Ovary (tissue), 7 donors: ENCODE measurements at regions not wholly inside any gene's neighbourhood (a gene's known extent, or its start where the extent isn't known, plus 50 kb on each side); places are given as distances from the start of the nearest gene placed in this dataset.

Experiments
- DNase-seq, 5 donors: peaks; one replicate each; pipeline ENCODE4 v3.0.0-alpha.2; 2019 to 2020
- H3K27ac ChIP-seq, 2 donors: fragments of 200-600 bp; one replicate each; pipeline versions ENCODE4 v1.5.1 to v1.8.0; 2019 to 2022
- H3K27me3 ChIP-seq: fragments of 200-600 bp; one replicate; pipeline ENCODE4 v1.8.0; 2022
- H3K36me3 ChIP-seq: fragments of 200-600 bp; sonication (generic); one replicate; pipeline ENCODE4 v1.5.1; 2019
- H3K4me1 ChIP-seq: one replicate; pipeline ENCODE4 v1.8.1; 2013; ENCODE audit warnings: mild to moderate bottlenecking, moderate library complexity; ENCODE audit not compliant: insufficient read depth
- H3K4me3 ChIP-seq: fragments of 200-600 bp; sonication (generic); one replicate; pipeline ENCODE4 v1.5.1; 2017
- H3K9me3 ChIP-seq, 2 donors: fragments of 200-600 bp in 1 of 2; sonication (generic) in 1 of 2; one replicate each; pipeline versions ENCODE4 v1.5.1 to v1.8.1; 2013 to 2019; ENCODE audit warnings: mild to moderate bottlenecking in 1 of 2, moderate library complexity in 1 of 2
- CTCF ChIP-seq, 3 donors: fragments of 450-650 bp in 2 of 3; fragments of 200-600 bp in 1 of 3; IDR thresholded peaks; one replicate each; pipeline versions ENCODE4 v1.5.1 to v1.8.0; 2016 to 2022; ENCODE audit warnings: antibody characterized with exemption in 3 of 3, mild to moderate bottlenecking in 1 of 3
- EP300 ChIP-seq: sonication (generic); formaldehyde crosslinking; IDR thresholded peaks from one replicate; pipeline ENCODE4 v1.6.1; 2017; ENCODE audit warnings: antibody characterized with exemption
- POLR2A ChIP-seq: fragments of 450-650 bp; IDR thresholded peaks from one replicate; pipeline ENCODE4 v1.6.1; 2017; ENCODE audit warnings: antibody characterized with exemption, mild to moderate bottlenecking, moderate library complexity
- WGBS, 3 donors: extraction: QIAGEN DNeasy Blood & Tissue Kit in 1 of 3; methylation state at CpG; one replicate each; pipeline versions ENCODE4 v1.1.5 to v1.1.7; 2013 to 2017; 5-methylcytosine and 5-hydroxymethylcytosine counted together
- intact Hi-C, 4 donors: fragments of 100-400 bp; cut with DNase I; formaldehyde crosslinking; loops; one replicate each; pipeline versions ENCODE4 v1.11.0 to v1.15.1; 2022 to 2023
- donor health status: DM: no; HTN: no; CAD: no; lungs with moderate emphysema.
- donor health status: DM: no; HTN: no; CAD: no.
- donor health status: Bipolar disorder and iron deficiency.
- donor health status: DM: no; HTN: no; CAD: no.
- donor health status: DM: yes; HTN: yes; CAD: no.

DNA sequence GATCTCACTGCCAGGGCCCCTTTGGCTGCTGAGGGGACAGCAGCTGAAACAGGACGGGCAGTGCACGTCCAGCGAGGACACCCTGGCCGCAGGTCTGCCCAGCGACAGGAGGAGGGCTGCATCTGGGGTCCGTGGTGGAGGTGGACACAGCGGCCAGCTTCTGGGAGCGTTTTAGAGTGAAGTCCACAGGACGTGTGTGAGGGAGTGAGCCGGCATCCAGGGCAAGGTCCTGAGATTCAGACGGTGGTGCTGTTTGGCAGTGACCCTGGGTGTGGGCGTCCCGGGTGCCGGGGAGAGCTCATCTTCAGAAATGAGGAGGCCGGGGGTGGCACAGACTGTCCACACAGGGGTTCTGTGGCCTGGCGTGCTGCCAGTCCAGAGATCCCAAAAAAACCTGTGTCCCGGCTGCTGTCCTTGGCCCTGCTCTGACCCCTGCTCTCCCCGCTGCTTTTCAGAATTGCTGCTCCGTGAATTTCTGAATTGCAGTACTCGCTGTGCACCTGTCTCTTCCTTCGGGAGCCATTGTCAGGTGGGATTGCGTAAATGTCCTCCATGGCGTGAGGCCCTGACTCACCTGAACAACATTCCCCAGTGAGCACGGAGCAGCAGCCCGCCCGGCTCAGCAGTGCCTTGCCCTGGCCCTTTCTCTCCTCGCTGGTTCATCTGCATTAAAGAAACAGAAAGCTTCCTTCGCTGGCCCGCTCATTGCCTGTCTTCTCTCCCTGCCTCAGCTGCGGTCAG is 183.5 kb upstream of the C14orf180 start:
- DNase-seq = peak in 2 of 5 donors; percentile 14 to 15
- intact Hi-C loops = no loop called here
- Histone ChIP-seq H3K4me1 (no peaks in the 10 kb centered on the region), H3K27ac (no peak overlapping the region), H3K36me3 (no peaks in the 10 kb centered on the region), H3K9me3 (no peaks in the 10 kb centered on the region), H3K27me3 (no peaks in the 10 kb centered on the region), H3K4me3 (no peak overlapping the region)
- TF ChIP-seq EP300 = no peak
- no peak for TF ChIP-seq POLR2A
- TF ChIP-seq CTCF (IDR thresholded peaks at IDR 0.05) = no peak
- 48 to 61% (median 56%) methylated on average over 30 of the region's 30 CpGs for WGBS, 3 donors

GRCh38 chr14:104396682-104397470 is 182.7 kb upstream of the C14orf180 start:
- no peaks in the 10 kb centered on the region for H3K36me3 ChIP-seq
- H3K9me3 ChIP-seq = no peaks in the 10 kb centered on the region
- 89 to 96% (median 93%) methylated on average over 17 of the region's 17 CpGs for WGBS, 3 donors
- intact Hi-C loops = no loop called here
- no peaks in the 10 kb centered on the region for H3K4me1 ChIP-seq
- no peak overlapping the region for H3K4me3 ChIP-seq
- no peak for TF ChIP-seq CTCF (IDR thresholded peaks at IDR 0.05)
- no peak for TF ChIP-seq EP300
- TF ChIP-seq POLR2A = no peak
- H3K27ac ChIP-seq = no peak overlapping the region
- peak in 1 of 5 donors; percentile 5 for DNase-seq
- no peaks in the 10 kb centered on the region for H3K27me3 ChIP-seq

DNA sequence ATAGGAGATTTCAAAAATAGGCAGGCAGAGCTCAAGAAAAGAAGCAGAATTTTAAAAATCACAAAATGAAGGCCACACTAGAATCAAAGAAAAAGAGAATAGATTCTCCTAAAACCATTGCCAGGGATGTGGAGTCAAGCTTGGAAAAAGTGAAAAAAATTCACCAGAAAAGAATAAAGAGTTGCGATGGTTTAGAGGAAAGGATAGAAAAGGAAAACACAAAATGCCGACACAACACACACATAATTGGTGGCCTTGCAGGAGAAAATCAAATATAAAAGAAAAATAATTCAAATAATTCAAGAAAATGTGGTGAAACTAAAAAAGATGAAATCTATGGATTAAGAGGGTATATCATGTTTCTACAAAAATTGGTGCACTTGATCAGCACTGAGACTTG is 181.6 kb upstream of the C14orf180 start:
- no peak overlapping the region for H3K27ac ChIP-seq

DNA sequence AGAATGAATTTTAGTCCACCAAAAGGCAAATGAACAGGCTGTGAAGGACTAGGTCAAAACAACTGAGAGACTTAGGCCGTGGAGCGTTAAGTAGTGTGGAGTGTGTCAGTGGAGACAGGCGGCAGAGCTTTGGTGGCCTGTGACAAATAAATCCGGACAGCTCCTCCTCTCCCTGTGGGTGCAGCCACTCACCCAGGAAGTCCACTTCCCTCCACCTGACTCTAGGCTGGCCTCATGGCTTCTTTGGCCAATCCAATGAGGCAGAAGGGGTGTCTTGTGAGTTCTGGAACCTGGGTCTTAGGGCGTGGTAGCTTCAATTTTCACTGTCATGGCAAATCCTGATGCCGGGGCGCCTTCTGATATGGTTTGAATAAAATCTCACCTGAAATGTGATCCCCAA is 180.9 kb upstream of the C14orf180 start:
- Histone ChIP-seq H3K36me3 (no peaks in the 10 kb centered on the region), H3K4me3 (no peak overlapping the region), H3K27ac (no peak overlapping the region), H3K27me3 (no peaks in the 10 kb centered on the region), H3K9me3 (no peaks in the 10 kb centered on the region), H3K4me1 (no peaks in the 10 kb centered on the region)
- no peak for DNase-seq
- intact Hi-C loops = no loop called here
- WGBS, 3 donors = 87 to 95% (median 90%) methylated on average over 7 of the region's 7 CpGs
- TF ChIP-seq EP300 (no peak), CTCF (IDR thresholded peaks at IDR 0.05) (no peak), POLR2A (no peak)

More for the DNA sequence above, 181.6 kb upstream of the C14orf180 start:
- Histone ChIP-seq H3K27me3 (no peaks in the 10 kb centered on the region), H3K36me3 (no peaks in the 10 kb centered on the region), H3K4me3 (no peak overlapping the region), H3K4me1 (no peaks in the 10 kb centered on the region), H3K9me3 (no peaks in the 10 kb centered on the region)
- TF ChIP-seq POLR2A (no peak), EP300 (no peak), CTCF (IDR thresholded peaks at IDR 0.05) (no peak)
- WGBS, 3 donors = 97 to 100% (median 98%) methylated on average over 2 of the region's 2 CpGs
- intact Hi-C loops = no loop called here
- DNase-seq = no peak
